ENCODE measurements at regions not wholly inside any gene's neighbourhood (a gene's known extent, or its start where the extent isn't known, plus 50 kb on each side); places are given as distances from the start of the nearest gene placed in this dataset.

GRCh38 chr13:82827724-82828123 lies 1054.5 kb downstream of the SLITRK1 start:
- no peaks in the 10 kb centered on the region for H3K9me2 ChIP-seq (ENCODE audit: insufficient read depth, low read length)
- H3K36me3 ChIP-seq (ENCODE audit: insufficient read depth, low read length): no peaks in the 10 kb centered on the region
- no peak overlapping the region for H3K4me2 ChIP-seq (ENCODE audit: low read length)
- TF ChIP-seq CTCF (IDR thresholded peaks at IDR 0.05; ENCODE audit: poor library complexity, severe bottlenecking) (no peak), EP300 (conservative IDR thresholded peaks at IDR 0.05; ENCODE audit: poor library complexity, severe bottlenecking) (no peak), EZH2 (IDR thresholded peaks at IDR 0.05; ENCODE audit: borderline replicate concordance, insufficient read depth, low read length, poor library complexity, severe bottlenecking) (no peak), REST (IDR thresholded peaks at IDR 0.05; ENCODE audit: borderline replicate concordance) (no peak), TAF1 (IDR thresholded peaks at IDR 0.05; ENCODE audit: low read depth) (no peak), SMC3 (conservative IDR thresholded peaks at IDR 0.05; ENCODE audit: poor library complexity) (no peak), MXI1 (conservative IDR thresholded peaks at IDR 0.05; ENCODE audit: poor library complexity, severe bottlenecking) (no peak), POLR2AphosphoS5 (IDR thresholded peaks at IDR 0.05) (no peak), RAD21 (conservative IDR thresholded peaks at IDR 0.05) (no peak)
- H3K79me2 ChIP-seq (replicated peaks; ENCODE audit: insufficient read depth, low read length): no peaks in the 10 kb centered on the region
- H3K9me3 ChIP-seq (ENCODE audit: low read length): no peaks in the 10 kb centered on the region
- no peak overlapping the region for H3K4me3 ChIP-seq (ENCODE audit: low read length)
- no peaks in the 10 kb centered on the region for H3K27me3 ChIP-seq (ENCODE audit: insufficient read depth, low read depth, low read length)
- H3K27ac ChIP-seq (ENCODE audit: low read length): no peak overlapping the region
- H3K9ac ChIP-seq (ENCODE audit: low read length): no peak overlapping the region
- H2AFZ ChIP-seq (ENCODE audit: low read depth, low read length): no peak overlapping the region
- no peaks in the 10 kb centered on the region for H4K20me1 ChIP-seq (ENCODE audit: insufficient read depth)
- no peaks in the 10 kb centered on the region for H3F3A ChIP-seq (ENCODE audit: insufficient read depth, low read length, poor library complexity, severe bottlenecking)

GRCh38 chr13:82822935-82823334 lies 1059.3 kb downstream of the SLITRK1 start:
- no peak for TF ChIP-seq CTCF (IDR thresholded peaks at IDR 0.05; ENCODE audit: poor library complexity, severe bottlenecking)
- no peak for TF ChIP-seq RAD21 (conservative IDR thresholded peaks at IDR 0.05)
- no peak for TF ChIP-seq REST (IDR thresholded peaks at IDR 0.05; ENCODE audit: borderline replicate concordance)
- TF ChIP-seq EP300 (conservative IDR thresholded peaks at IDR 0.05; ENCODE audit: poor library complexity, severe bottlenecking): no peak
- TF ChIP-seq TAF1 (IDR thresholded peaks at IDR 0.05; ENCODE audit: low read depth): no peak
- no peak for TF ChIP-seq POLR2AphosphoS5 (IDR thresholded peaks at IDR 0.05)
- no peak for TF ChIP-seq EZH2 (IDR thresholded peaks at IDR 0.05; ENCODE audit: borderline replicate concordance, insufficient read depth, low read length, poor library complexity, severe bottlenecking)
- TF ChIP-seq MXI1 (conservative IDR thresholded peaks at IDR 0.05; ENCODE audit: poor library complexity, severe bottlenecking): no peak
- no peak for TF ChIP-seq SMC3 (conservative IDR thresholded peaks at IDR 0.05; ENCODE audit: poor library complexity)
- no peaks in the 10 kb centered on the region for H3K9me2 ChIP-seq (ENCODE audit: insufficient read depth, low read length)

More at GRCh38 chr13:82822935-82823334, 1059.3 kb downstream of the SLITRK1 start:
- no peaks in the 10 kb centered on the region for H3K36me3 ChIP-seq (ENCODE audit: insufficient read depth, low read length)
- H4K20me1 ChIP-seq (ENCODE audit: insufficient read depth): no peaks in the 10 kb centered on the region
- H3K4me3 ChIP-seq (ENCODE audit: low read length): no peak overlapping the region
- H3K27me3 ChIP-seq (ENCODE audit: insufficient read depth, low read depth, low read length): no peaks in the 10 kb centered on the region
- H3K79me2 ChIP-seq (replicated peaks; ENCODE audit: insufficient read depth, low read length): no peaks in the 10 kb centered on the region
- no peak overlapping the region for H3K27ac ChIP-seq (ENCODE audit: low read length)
- H3K4me2 ChIP-seq (ENCODE audit: low read length): no peak overlapping the region
- no peak overlapping the region for H2AFZ ChIP-seq (ENCODE audit: low read depth, low read length)
- H3K9ac ChIP-seq (ENCODE audit: low read length): no peak overlapping the region
- H3K9me3 ChIP-seq (ENCODE audit: low read length): no peaks in the 10 kb centered on the region
- H3F3A ChIP-seq (ENCODE audit: insufficient read depth, low read length, poor library complexity, severe bottlenecking): no peaks in the 10 kb centered on the region
